HG03354 (cell line): ENCODE measurements at regions not wholly inside any gene's neighbourhood (a gene's known extent, or its start where the extent isn't known, plus 50 kb on each side); places are given as distances from the start of the nearest gene placed in this dataset.
"Not testable (repeated sequence)": the region's sequence is repeated elsewhere in the genome, so short reads cannot be mapped to it uniquely, and the experiment has no call there.

Experiments
- ATAC-seq: cut with Tn5 transposase; IDR thresholded peaks from one replicate; pipeline ENCODE4 v1.9.1; 2021; ENCODE audit warnings: mild to moderate bottlenecking; ENCODE audit not compliant: unreplicated experiment, poor library complexity, severe bottlenecking

- ATAC-seq = peak; percentile 98
Observed at GRCh38 chr4:146124023-146124680, 51.4 kb upstream of the LSM6 start.

GRCh38 chr4:146123231-146123630 lies 52.3 kb upstream of the LSM6 start:
- ATAC-seq = peak; percentile 33

- no peak for ATAC-seq
Observed at GRCh38 chr4:146122398-146122797, 53.1 kb upstream of the LSM6 start.

GRCh38 chr4:146121757-146122156 lies 53.8 kb upstream of the LSM6 start:
- ATAC-seq = no peak

- no peak for ATAC-seq
Observed at GRCh38 chr4:146119845-146120404, 55.6 kb upstream of the LSM6 start.

GRCh38 chr4:146114066-146114465 lies 61.5 kb upstream of the LSM6 start:
- no peak for ATAC-seq

GRCh38 chr4:146113171-146113570 lies 62.3 kb upstream of the LSM6 start:
- ATAC-seq = no peak

- ATAC-seq = peak; percentile 58
Observed at GRCh38 chr4:146112389-146112788, 63.1 kb upstream of the LSM6 start.

GRCh38 chr4:146110871-146111485 lies 64.5 kb upstream of the LSM6 start:
- ATAC-seq = peak; percentile 61

- no peak for ATAC-seq
Observed at GRCh38 chr4:146108756-146109155, 66.8 kb upstream of the LSM6 start.

- ATAC-seq = no peak
Observed at GRCh38 chr4:146107587-146108240, 67.8 kb upstream of the LSM6 start.

- ATAC-seq = peak; percentile 58
Observed at GRCh38 chr4:146105464-146105863, 70.1 kb upstream of the LSM6 start.

- no peak for ATAC-seq
Observed at GRCh38 chr4:146104541-146104940, 71.0 kb upstream of the LSM6 start.

- ATAC-seq = not testable (repeated sequence)
Observed at GRCh38 chr4:146104052-146104451, 71.5 kb upstream of the LSM6 start.

GRCh38 chr4:146099585-146099984 lies 75.9 kb upstream of the LSM6 start:
- no peak for ATAC-seq

- ATAC-seq = peak; percentile 46
Observed at GRCh38 chr4:146098978-146099377, 76.5 kb upstream of the LSM6 start.

- ATAC-seq = peak; percentile 65
Observed at GRCh38 chr4:146098397-146098796, 77.1 kb upstream of the LSM6 start.

GRCh38 chr4:146096371-146096770 lies 79.1 kb upstream of the LSM6 start:
- ATAC-seq = no peak

- ATAC-seq = peak; percentile 71
Observed at GRCh38 chr4:146095860-146096259, 79.7 kb upstream of the LSM6 start.

GRCh38 chr4:146095091-146095690 lies 80.3 kb upstream of the LSM6 start:
- ATAC-seq = no peak
